Stimulated activated CD4-positive, alpha-beta T cell treated with anti-CD3 and anti-CD28 coated beads, TNF-alpha, amount 100 ng/mL, for 4 hours (primary cell): ENCODE measurements at regions not wholly inside any gene's neighbourhood (a gene's known extent, or its start where the extent isn't known, plus 50 kb on each side); places are given as distances from the start of the nearest gene placed in this dataset.
"Not testable (repeated sequence)": the region's sequence is repeated elsewhere in the genome, so short reads cannot be mapped to it uniquely, and the experiment has no call there.

ENCODE experiments used
- DNase-seq, 3 experiments: peaks; one replicate each; pipeline ENCODE4 v3.0.0-alpha.2; 2020; ENCODE audit warnings: low read depth in 3 of 3

DNA sequence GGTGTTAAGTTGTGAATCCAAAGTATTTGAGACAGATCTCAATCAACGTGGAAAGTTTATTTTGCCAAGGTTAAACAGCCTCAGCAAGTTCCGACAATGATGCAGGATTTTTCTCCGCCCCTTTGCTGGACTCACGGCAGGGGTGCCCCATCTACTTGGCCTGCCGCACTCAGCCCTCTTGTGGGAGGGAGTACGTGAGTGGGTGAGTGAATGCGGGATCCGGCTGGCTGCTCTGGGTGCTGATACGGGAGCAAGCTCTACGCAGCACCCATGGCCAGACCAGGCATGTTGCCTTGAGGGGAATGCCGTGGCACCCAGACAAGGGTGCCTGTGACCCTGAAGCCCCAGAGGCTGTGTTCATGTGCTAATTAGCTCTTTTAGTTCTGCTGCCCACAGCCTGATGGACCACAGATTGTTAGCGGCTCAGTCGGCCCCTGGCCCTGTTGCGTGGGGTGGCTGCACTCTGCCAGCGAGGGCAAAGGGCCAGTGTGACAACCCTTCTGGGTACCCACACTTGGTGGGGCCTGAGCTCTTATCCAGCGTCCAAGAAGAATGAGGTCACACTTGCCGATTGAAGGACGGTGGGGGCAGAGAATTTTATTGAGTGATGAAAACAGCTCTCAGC lies 81.2 kb upstream of the FAM153A start:
- not testable (repeated sequence) for DNase-seq

DNA sequence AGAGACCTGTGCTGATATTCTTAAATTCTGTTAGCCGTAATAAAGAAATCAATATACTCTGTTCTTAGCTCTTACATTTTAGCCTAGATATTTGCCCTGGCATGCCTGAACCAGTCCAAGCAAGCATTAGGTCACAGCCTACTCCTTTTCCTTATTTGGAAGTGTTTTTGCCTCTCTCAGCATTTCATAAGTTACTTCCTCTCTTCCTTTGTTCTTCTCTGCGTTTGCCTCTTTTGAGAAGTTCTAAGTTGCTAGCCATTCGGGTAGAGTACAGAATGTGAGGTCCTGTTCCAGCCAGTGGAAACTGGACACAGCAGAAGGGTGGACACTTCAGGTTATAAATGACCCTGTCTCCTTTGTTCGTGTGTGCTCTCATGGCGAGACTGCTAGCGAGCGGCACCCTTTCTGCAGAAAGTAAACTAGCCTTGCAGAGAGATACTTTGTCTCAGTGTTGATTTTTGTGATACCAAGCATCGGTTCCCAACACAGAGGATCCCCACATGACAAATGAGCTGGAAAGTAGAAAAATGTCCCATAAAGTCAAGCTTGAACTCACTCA lies 75.0 kb upstream of the FAM153A start:
- DNase-seq, result not testable (repeated sequence)

DNA sequence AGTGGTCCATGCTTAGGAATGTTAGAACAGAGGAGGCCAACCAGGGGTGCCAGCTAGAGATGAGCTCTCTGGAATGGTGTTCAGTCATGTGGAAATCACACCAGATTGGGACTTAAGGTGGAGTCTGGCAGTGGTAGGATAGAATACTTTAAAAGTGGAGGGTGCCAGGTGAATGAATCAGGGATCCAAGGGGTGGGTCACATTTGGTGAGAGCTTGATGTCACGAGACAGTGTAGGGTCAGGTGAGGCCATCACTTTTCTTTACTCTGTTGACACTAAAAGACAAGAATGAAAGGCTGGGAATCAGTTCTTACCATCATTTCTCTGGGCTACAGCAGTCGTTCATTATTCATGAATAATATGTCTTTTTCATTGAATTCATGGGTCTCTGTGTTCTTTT lies 73.8 kb upstream of the FAM153A start:
- DNase-seq, result not testable (repeated sequence)

DNA sequence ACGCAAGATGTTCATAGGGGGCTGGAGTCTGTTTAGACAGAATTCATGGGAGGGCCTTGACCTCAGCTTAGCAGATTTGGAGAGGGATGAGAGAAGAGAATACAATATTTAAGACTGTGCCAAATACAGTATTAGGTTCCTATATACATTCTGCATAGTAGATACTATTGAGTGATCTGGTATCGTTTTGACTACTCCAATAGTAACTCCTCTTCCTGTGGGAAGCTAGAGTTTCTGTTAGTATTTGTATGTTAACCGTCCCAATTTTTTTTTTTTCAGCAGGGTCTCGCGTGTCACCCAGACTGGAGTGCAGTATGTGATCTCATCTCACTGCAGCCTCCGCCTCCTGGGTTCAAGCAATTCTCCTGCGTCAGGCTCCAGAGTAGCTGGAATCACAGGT lies 65.2 kb upstream of the FAM153A start:
- DNase-seq, result not testable (repeated sequence)

DNA sequence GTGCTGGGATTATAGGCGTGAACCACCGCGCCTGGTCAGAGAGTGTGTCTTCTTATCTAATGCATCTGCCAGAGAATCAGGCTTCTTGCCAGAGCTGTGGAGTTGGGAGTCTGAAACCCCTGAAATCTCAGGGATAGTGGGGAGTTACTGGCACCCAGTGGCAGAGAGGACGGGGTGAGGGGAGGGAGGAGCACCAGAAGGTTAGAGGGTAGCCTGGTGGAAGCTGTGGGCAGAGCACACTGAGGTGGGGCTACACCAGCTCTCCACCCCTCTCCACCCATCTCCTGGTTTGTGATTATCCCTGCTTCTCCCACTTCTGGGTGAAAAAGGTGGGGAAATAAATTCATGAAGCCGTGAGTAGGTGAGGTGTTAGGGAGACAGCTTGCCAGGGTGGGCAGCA lies 63.9 kb upstream of the FAM153A start:
- not testable (repeated sequence) for DNase-seq

DNA sequence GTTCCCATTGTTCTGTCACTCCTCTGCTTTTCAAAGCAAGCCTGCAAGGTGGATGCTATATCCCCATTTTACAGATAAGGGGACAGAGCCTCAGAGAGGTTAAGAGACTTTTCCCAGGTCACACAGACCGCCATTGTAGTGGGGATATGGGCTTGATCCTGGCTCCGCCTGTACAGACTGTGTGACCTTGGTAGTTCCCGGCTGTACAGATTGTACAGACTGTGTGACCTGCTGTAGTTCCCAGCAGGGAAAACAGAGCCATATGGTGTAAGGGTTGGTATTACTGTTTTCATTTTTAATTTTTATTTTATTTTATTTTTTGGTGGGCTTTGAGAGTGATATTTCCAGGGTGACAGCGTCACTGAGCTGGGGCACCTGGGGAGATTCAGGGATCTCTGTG lies 63.2 kb upstream of the FAM153A start:
- not testable (repeated sequence) for DNase-seq

DNA sequence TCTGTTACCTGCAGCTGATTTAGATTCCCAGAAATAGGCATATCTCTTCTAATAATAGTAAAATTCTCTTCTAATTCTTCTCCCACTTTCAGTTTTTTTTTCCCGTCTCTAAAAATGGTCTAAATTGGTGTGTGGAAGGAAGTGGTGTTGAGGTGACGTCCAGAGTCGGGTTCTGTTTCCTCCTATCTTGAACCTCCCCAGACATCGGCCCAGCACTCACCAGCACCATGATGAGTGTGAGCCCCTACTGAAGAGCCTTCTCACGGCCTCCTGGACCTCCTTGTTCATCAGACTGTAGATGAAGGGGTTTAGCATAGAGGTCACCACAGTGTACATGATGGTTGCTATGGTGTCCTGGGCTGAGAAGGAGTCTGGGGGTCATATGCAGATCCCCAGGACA lies 53.5 kb upstream of the FAM153A start:
- DNase-seq, result not testable (repeated sequence)
